GM12873 (cell line): ENCODE measurements at regions not wholly inside any gene's neighbourhood (a gene's known extent, or its start where the extent isn't known, plus 50 kb on each side); places are given as distances from the start of the nearest gene placed in this dataset.

ENCODE experiments used
- CTCF ChIP-seq: IDR thresholded peaks from 2 replicates; pipeline ENCODE4 v1.5.1; 2012; ENCODE audit warnings: low read depth, mild to moderate bottlenecking, moderate library complexity, low read length, control low read depth; ENCODE audit not compliant: insufficient read depth; ENCODE audit errors: missing control alignments

DNA sequence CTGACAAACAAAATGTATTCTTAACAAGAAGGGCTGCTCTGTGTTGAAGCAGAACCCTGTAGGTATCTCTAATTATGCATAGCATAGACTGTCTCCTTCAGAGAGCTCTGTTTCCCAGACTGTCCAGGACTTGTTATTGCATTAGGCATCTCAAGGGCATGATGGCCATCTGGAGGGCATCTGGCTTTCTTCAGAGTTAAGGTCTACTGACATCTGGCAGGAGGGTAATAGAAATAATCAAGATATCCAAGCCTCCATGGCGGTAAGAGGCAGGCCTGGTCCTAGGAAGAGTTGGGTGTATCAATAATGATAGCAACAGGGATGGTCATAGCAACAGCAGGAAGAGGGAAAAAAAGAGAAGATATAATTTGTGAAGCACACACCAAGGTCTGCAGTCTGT, 161.2 kb downstream of the TTC8 start:
- TF ChIP-seq CTCF: no peak

DNA sequence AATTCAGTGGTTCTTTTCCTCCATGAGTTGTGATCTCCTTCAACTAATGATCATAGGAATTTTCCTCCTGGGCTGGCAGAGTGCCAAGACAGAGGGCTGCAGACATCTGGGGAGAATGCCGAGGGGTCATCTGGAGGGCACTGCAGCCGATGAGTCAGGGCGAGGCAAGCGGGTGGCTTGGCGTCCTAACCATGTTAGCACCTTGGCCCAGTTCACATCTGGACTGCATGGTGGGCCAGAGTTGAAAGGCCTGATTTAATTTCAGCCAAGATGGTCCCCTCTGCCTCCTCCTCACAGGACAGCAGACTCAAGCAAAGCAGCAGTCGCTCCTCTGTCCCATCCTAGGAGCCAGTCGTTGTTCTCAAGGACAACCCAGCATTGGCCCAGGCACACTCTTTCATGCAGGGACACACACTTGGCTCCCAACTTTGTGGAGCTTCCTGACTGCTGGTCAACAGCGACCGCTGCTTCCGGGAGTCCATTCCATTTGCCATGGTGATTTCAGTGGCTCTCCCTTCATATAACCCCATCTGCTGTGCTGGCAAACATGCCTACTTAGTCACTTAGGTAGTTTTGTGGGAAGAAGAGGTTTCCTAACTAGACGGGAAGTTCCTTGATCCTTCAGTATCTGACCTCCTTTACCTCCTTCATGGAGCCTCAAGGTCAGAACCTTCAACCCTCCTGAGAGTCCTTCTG, 161.8 kb downstream of the TTC8 start:
- TF ChIP-seq CTCF: no peak

- TF ChIP-seq CTCF: no peak
These were observed 163.1 kb downstream of the TTC8 start for GRCh38 chr14:88987516-88987915.

DNA sequence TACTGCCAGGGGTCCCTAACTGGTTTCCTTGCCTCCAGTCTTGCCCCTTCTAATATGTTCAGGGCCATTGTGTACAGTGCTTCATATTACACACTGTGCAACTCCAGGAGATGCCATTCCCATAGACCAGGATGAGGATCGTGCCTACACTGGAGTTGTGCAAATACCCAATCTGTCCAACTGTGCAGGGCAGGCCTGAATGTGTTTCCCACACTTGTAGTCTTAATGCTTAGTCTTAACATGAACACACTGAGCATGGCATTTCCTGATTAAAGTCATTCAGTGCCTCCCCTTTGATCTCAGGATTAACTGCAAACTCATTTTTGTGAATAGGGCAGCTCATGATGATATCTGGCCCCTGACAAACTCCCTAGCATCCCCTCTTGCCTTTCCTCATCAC, 165.5 kb downstream of the TTC8 start:
- no peak for TF ChIP-seq CTCF

GRCh38 chr14:88990856-88991255, 166.4 kb downstream of the TTC8 start:
- no peak for TF ChIP-seq CTCF

- TF ChIP-seq CTCF: no peak
These were observed 167.6 kb downstream of the TTC8 start for GRCh38 chr14:88992011-88992410.

DNA sequence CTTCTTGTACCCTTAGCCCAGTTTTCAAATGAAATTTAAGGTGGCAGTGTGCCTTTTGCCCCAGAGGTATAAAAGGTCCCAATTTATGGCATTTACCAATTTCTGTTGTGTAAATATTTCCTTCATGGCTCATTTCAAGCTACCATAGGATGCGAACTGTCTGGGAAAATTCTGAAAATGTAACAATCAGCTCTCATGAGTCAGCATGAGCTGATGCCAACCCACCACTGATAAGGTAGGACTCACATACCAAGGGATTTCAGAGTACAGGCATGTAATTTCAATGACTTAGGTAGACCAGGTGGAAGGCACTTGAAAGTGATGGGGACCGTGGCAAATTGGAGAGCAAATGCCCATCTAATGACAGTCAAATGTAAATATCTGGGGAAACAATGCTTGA, 169.5 kb downstream of the TTC8 start:
- no peak for TF ChIP-seq CTCF
